ENCODE measurements at regions not wholly inside any gene's neighbourhood (a gene's known extent, or its start where the extent isn't known, plus 50 kb on each side); places are given as distances from the start of the nearest gene placed in this dataset.

DNA sequence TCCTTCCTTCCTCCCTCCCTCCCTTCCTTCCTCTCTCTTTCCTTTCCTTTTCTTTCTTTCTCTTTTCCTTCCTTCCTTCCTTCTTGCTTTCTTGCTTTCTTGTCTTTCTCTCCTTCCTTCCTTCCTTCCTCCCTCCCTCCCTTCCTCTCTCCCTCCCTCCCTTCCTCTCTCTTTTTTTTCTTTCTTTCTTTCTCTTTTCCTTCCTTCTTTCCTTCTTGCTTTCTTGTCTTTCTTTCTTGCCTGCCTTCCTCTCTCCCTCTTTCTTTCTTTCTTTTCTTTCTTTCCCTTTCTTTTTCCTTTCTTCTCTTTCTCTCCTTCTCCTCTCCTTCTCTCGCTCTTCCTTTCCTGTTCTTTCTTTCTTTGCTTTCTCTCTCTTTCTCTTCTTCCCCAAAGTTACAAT, 728.4 kb upstream of the ADAMTS5 start:
- DNase-seq (ENCODE audit: insufficient read length, low spot score), result no peak
- FAIRE-seq, result no peak
- TF ChIP-seq, protein P1, sequence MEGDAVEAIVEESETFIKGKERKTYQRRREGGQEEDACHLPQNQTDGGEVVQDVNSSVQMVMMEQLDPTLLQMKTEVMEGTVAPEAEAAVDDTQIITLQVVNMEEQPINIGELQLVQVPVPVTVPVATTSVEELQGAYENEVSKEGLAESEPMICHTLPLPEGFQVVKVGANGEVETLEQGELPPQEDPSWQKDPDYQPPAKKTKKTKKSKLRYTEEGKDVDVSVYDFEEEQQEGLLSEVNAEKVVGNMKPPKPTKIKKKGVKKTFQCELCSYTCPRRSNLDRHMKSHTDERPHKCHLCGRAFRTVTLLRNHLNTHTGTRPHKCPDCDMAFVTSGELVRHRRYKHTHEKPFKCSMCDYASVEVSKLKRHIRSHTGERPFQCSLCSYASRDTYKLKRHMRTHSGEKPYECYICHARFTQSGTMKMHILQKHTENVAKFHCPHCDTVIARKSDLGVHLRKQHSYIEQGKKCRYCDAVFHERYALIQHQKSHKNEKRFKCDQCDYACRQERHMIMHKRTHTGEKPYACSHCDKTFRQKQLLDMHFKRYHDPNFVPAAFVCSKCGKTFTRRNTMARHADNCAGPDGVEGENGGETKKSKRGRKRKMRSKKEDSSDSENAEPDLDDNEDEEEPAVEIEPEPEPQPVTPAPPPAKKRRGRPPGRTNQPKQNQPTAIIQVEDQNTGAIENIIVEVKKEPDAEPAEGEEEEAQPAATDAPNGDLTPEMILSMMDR (IDR thresholded peaks at IDR 0.05; ENCODE audit: insufficient read depth, missing control alignments), result no peak

DNA sequence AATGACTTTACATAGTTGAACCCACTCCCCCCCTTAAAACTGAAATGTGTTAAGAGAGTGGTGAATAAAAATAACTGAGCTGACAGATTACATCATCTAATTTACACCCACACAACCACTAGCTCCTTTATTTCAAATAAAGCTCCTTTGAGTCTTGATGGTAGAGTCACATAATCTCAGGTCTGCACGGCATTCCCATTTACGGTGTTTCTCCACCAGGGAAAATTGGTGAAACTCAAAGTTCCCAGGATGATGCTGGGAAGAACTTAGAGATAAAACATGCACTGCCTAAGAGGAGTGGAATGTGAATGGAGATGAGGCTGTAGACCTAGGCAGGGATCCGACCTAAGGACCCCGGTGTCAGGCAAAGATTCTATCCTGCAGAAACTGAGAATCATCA, 727.8 kb upstream of the ADAMTS5 start:
- no peak for FAIRE-seq
- TF ChIP-seq, protein P1 (IDR thresholded peaks at IDR 0.05; ENCODE audit: insufficient read depth, missing control alignments), result no peak
- no peak for DNase-seq (ENCODE audit: insufficient read length, low spot score)

DNA sequence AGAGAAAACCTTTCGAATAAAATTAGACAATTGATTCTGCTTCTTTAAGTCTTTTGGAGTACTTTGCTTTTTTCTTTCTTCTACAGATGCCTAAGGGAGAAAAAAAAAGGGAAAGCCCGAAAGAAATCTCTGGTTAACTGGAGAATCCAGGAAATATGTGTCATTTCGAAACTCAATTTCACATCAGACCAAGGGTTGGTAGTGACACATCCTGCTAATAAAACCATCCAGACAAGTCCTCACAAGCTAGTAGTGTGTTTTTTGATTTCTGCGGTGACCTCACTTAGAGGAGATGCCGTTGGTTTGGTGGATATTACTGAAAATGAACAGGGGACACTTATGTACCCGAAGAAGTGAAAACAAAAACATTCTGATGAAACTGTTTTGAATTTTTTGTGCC, 726.5 kb upstream of the ADAMTS5 start:
- TF ChIP-seq, protein P1 (IDR thresholded peaks at IDR 0.05; ENCODE audit: insufficient read depth, missing control alignments), result no peak
- no peak for FAIRE-seq
- no peak for DNase-seq (ENCODE audit: insufficient read length, low spot score)

DNA sequence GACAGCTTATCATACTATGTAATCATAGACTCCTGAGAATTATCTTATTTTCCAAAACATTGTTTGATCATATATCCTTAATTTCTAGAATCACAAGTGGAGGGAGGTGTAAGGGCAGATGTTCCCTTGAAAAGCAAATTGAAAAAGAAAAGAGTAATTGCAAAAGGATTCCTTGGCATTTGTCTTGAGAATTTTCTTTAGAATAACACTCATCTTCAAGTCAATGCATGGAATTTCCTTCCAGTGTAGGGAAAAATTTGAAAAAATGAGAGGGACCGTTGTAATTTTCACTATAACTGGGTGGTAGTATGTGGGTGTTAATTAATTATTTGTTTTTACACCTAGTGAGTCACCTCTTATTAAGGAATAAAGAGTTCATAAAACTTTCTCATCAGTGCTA, 724.6 kb upstream of the ADAMTS5 start:
- DNase-seq (ENCODE audit: insufficient read length, low spot score) (no peak), FAIRE-seq (no peak)
- TF ChIP-seq, protein P1 (IDR thresholded peaks at IDR 0.05; ENCODE audit: insufficient read depth, missing control alignments), result no peak

DNA sequence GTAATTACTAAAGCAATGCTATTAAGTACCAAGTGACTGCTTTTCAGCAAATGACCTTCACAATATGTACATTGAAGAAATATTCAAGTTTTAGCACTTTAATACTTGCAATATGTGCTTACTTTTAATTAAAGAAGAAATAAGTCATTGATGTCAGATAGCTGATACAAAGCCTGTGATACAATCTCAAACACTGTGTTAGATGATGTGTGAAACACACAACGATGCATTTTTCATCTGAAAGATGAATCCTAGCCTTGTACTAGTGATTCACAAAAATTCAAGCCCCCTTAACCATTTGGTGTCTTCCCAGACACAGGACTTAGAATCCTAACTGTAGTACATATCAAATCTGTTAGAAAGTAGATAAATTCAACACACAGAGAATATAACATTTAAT, 724.1 kb upstream of the ADAMTS5 start:
- TF ChIP-seq, protein P1 (IDR thresholded peaks at IDR 0.05; ENCODE audit: insufficient read depth, missing control alignments), result no peak
- DNase-seq (ENCODE audit: insufficient read length, low spot score) (no peak), FAIRE-seq (no peak)

DNA sequence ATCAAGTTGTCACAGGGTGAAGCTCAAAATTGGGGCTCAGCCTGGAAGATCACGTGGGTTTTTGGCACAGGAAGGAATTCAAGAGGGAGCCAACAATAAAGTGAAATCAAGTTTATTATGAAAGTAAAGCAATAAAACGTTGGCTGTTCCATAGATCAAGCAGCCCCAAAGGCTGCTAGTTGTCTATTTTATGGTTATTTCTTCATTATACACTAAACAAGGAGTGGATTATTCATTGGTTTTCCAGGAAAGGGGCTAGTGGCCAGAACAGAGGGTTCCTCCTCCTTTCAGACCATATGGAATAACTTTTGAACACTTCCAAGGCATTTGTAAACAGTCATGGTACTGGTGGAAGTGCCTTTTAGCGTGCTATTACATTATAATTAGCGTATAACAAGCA, 723.5 kb upstream of the ADAMTS5 start:
- FAIRE-seq (no peak), DNase-seq (ENCODE audit: insufficient read length, low spot score) (no peak)
- TF ChIP-seq, protein P1 (IDR thresholded peaks at IDR 0.05; ENCODE audit: insufficient read depth, missing control alignments), result no peak

DNA sequence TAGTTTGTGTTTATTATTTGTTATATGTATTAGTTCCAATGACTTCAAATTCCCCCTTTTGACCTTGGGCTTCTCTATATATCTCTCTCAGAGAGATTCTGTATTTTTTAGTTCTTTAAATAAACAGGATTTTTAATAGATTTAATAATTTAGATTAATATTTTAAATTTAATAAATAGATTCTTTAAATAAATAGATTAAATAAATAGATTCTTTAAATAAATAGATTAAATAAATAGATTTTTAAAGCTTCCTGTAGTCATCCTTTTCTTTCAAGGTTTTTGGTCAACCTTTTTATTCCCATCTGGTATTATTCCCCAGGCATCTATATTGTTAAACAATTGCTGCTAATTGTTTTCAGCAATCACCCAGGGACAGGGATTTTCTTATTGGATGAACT, 721.9 kb upstream of the ADAMTS5 start:
- DNase-seq (ENCODE audit: insufficient read length, low spot score), result no peak
- TF ChIP-seq, protein P1 (IDR thresholded peaks at IDR 0.05; ENCODE audit: insufficient read depth, missing control alignments), result no peak
- FAIRE-seq, result no peak

Measured in D721Med (cell line).